DND-41 (cell line): ENCODE measurements at regions not wholly inside any gene's neighbourhood (a gene's known extent, or its start where the extent isn't known, plus 50 kb on each side); places are given as distances from the start of the nearest gene placed in this dataset.

Experiments
- CTCF ChIP-seq: IDR thresholded peaks from 2 replicates; pipeline ENCODE4 v1.5.1; 2012; ENCODE audit warnings: borderline replicate concordance, low read length, moderate library complexity, mild to moderate bottlenecking; ENCODE audit not compliant: poor library complexity, severe bottlenecking; ENCODE audit errors: extremely low read depth
- EZH2 ChIP-seq: IDR thresholded peaks from 3 replicates; pipeline ENCODE4 v1.6.1; 2012; ENCODE audit warnings: borderline replicate concordance, low read depth, mild to moderate bottlenecking, moderate library complexity, low read length, inconsistent platforms; ENCODE audit not compliant: severe bottlenecking

- TF ChIP-seq CTCF, result no peak
- no peak for TF ChIP-seq EZH2
Observed at GRCh38 chr6:142605922-142606485, 304.2 kb downstream of the ADGRG6 start.
